KOPT-K1 (cell line): ENCODE measurements at regions not wholly inside any gene's neighbourhood (a gene's known extent, or its start where the extent isn't known, plus 50 kb on each side); places are given as distances from the start of the nearest gene placed in this dataset.
A peak's percentile ranks its signal among the peaks of the same experiment; 100 is the strongest.
"Not testable (repeated sequence)": the region's sequence is repeated elsewhere in the genome, so short reads cannot be mapped to it uniquely, and the experiment has no call there.

Source experiments
- H3K27ac ChIP-seq: fragments of 200-600 bp; sonication (generic); 2 replicates; pipeline ENCODE4 v1.5.1; 2016; ENCODE audit warnings: antibody characterized with exemption, mild to moderate bottlenecking, low read depth, low read length; ENCODE audit not compliant: poor library complexity, severe bottlenecking
- H3K36me3 ChIP-seq: fragments of 200-600 bp; sonication (generic); 2 replicates; pipeline ENCODE4 v1.5.1; 2017; ENCODE audit warnings: antibody characterized with exemption, mild to moderate bottlenecking, low read length, moderate library complexity; ENCODE audit not compliant: insufficient read depth
- H3K9me3 ChIP-seq: fragments of 200-600 bp; sonication (generic); 2 replicates; pipeline ENCODE4 v1.5.1; 2017; ENCODE audit warnings: antibody characterized with exemption, low read length, mild to moderate bottlenecking; ENCODE audit not compliant: insufficient read depth, poor library complexity, severe bottlenecking

DNA sequence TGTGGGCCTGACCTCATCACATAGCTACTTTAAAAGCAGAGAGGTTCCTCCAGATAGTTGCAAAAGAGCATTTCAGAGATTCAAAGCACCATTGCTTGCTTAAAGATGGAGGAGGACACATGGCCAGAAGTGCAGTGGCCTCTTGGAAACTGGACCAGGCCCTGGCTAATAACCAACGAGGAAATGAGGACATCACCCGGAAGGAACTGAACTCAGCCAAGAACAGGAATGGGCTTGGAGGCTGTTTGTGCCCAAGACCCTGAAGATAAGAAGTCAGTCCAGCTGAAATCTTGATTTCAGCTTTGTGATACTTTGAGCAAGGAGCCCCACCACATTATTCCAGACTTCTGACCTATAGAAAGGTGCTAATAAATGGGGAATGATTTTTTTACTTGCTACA lies 437.0 kb downstream of the PTPRC start:
- H3K27ac ChIP-seq: peak overlapping the region; percentile 96
- peaks cover 11% of the 10 kb centered on the region; the same call in 1 of the 2 replicates for H3K36me3 ChIP-seq
- H3K9me3 ChIP-seq: no peaks in the 10 kb centered on the region

GRCh38 chr1:199079994-199080393 lies 441.2 kb downstream of the PTPRC start:
- Histone ChIP-seq H3K27ac (peak overlapping the region; percentile 96), H3K9me3 (no peaks in the 10 kb centered on the region), H3K36me3 (peaks cover 6% of the 10 kb centered on the region; the same call in 1 of the 2 replicates)

- Histone ChIP-seq H3K9me3 (no peaks in the 10 kb centered on the region), H3K36me3 (peaks cover 6% of the 10 kb centered on the region; the same call in 1 of the 2 replicates), H3K27ac (peak overlapping the region; percentile 96)
Observed at GRCh38 chr1:199081739-199082138, 442.9 kb downstream of the PTPRC start.

- H3K9me3 ChIP-seq: no peaks in the 10 kb centered on the region
- H3K36me3 ChIP-seq: peaks cover 3% of the 10 kb centered on the region; the same call in 1 of the 2 replicates
- H3K27ac ChIP-seq: peak overlapping the region; percentile 96
Observed at GRCh38 chr1:199082778-199083389, 444.0 kb downstream of the PTPRC start.

GRCh38 chr1:199083680-199084079 lies 444.8 kb downstream of the PTPRC start:
- Histone ChIP-seq H3K36me3 (no peaks in the 10 kb centered on the region), H3K9me3 (no peaks in the 10 kb centered on the region), H3K27ac (peak overlapping the region; percentile 96)

- Histone ChIP-seq H3K27ac (peak overlapping the region; percentile 96), H3K9me3 (no peaks in the 10 kb centered on the region)
Observed at GRCh38 chr1:199084293-199084692, 445.5 kb downstream of the PTPRC start.

GRCh38 chr1:199085903-199086302 lies 447.1 kb downstream of the PTPRC start:
- Histone ChIP-seq H3K36me3 (no peaks in the 10 kb centered on the region), H3K9me3 (no peaks in the 10 kb centered on the region), H3K27ac (peak overlapping the region; percentile 96)

More at GRCh38 chr1:199084293-199084692, 445.5 kb downstream of the PTPRC start:
- H3K36me3 ChIP-seq: no peaks in the 10 kb centered on the region

- Histone ChIP-seq H3K27ac (peak overlapping the region; percentile 66), H3K9me3 (no peaks in the 10 kb centered on the region), H3K36me3 (0 out of 2 replicates have a peak, but pooled peaks cover 4% of the 10 kb centered on the region)
Observed at GRCh38 chr1:199087144-199087543, 448.3 kb downstream of the PTPRC start.

DNA sequence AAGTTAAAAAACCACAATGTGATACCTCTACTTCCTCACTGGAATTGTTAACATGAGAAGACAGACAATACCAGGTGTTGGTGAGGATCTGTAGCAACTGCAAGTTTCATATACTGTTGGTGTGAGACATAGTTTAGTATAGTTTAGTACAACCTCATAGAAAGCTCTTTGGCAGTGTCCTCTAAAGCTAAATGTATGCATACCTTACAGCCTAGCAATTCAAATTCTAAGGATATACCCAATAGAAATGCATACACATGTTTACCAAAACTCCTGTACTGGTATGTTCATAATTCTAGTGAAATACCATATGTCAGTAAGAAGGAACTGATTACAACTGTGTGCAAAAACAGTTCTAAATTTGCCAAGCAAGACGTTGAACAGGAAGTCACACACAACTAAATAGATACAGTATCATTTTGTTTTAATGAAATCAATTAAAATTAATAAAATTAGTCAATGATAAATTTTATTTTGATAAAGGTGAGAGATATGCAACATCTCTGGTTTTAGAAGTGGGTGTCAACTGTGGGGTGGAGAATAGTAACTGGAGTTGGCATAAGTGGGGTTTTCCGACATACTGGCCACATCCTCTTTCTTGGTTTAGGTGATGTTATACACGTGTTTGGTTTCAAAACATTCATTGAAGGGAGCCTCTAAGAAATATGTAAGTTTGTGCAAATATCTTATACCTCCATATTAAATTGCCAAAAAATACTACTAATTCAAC lies 450.7 kb downstream of the PTPRC start:
- Histone ChIP-seq H3K27ac (peak overlapping the region; percentile 66), H3K36me3 (peaks cover 4% of the 10 kb centered on the region; the same call in 1 of the 2 replicates), H3K9me3 (peaks cover 11% of the 10 kb centered on the region)

DNA sequence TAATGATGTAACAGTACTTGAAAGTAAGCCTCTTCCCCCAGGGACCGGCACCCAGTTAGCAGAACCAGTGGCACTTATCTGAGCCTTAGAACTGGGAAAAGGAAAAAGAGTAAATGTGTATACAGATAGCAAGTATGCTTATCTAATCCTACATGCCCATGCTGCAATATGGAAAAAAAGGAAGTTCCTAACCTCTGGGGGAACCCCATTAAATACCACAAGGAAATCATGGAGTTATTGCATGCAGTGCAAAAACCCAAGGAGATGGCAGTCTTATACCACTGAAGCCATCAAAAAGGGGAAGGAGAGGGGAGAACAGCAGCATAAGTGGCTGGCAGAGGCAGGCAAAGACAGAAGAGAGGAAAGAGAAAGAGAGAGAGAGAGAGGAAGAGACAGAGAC lies 456.8 kb downstream of the PTPRC start:
- peaks cover 26% of the 10 kb centered on the region for H3K9me3 ChIP-seq
- not testable (repeated sequence) for H3K27ac ChIP-seq, H3K36me3 ChIP-seq

GRCh38 chr1:199096591-199096990 lies 457.8 kb downstream of the PTPRC start:
- Histone ChIP-seq H3K36me3 (peaks cover 2% of the 10 kb centered on the region; the same call in 1 of the 2 replicates), H3K9me3 (peaks cover 26% of the 10 kb centered on the region), H3K27ac (no peak overlapping the region)

GRCh38 chr1:199098468-199098867 lies 459.6 kb downstream of the PTPRC start:
- no peaks in the 10 kb centered on the region; the same call in 1 of the 2 replicates for H3K36me3 ChIP-seq
- H3K27ac ChIP-seq: peak overlapping the region; percentile 5
- H3K9me3 ChIP-seq: peaks cover 30% of the 10 kb centered on the region

- peak overlapping the region; percentile 54 for H3K27ac ChIP-seq
Observed at GRCh38 chr1:199101139-199101538, 462.3 kb downstream of the PTPRC start.

DNA sequence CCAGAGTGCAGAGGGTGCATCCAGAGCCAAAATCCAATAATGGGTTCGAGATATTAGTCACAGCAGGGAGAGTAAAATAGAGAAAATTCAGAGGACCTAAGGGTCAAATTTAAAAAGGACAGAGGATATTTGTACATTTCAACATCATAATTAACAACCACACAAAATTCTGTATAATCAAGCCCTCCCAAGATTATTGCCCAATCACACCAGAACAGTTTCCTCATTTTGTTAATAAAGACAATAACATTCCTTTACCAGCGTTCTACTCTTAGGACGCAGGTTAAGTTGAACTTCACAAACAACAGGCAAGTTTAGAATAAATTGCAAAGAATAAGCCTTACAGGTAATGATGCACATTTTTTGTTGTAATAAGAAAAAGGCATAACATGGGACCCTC lies 462.8 kb downstream of the PTPRC start:
- Histone ChIP-seq H3K9me3 (peaks cover 31% of the 10 kb centered on the region), H3K36me3 (peaks cover 14% of the 10 kb centered on the region; the same call in 1 of the 2 replicates), H3K27ac (peak overlapping the region; percentile 54)

More at GRCh38 chr1:199101139-199101538, 462.3 kb downstream of the PTPRC start:
- Histone ChIP-seq H3K36me3 (peaks cover 9% of the 10 kb centered on the region; the same call in 1 of the 2 replicates), H3K9me3 (peaks cover 26% of the 10 kb centered on the region)

DNA sequence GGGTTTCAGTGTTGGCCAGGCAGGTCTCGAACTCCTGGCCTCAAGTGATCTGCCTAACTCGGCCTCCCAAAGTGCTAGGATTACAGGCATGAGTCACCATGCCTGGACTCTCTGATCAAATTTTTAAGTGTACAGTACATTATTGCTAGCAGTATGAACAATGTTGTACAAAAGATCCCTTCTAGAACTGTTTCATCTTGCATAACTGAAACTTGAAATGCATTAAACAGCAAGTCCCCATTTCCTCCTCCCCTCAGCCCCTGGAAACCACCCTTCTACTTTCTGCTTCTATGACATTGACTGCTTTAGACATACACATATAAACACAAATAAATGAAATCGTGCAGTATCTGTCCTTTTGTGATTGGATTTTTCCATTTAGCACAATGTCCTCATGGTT lies 463.4 kb downstream of the PTPRC start:
- H3K36me3 ChIP-seq: peaks cover 14% of the 10 kb centered on the region; the same call in 1 of the 2 replicates
- peak overlapping the region; percentile 54 for H3K27ac ChIP-seq
- H3K9me3 ChIP-seq: peaks cover 34% of the 10 kb centered on the region
